ENCODE measurements at regions not wholly inside any gene's neighbourhood (a gene's known extent, or its start where the extent isn't known, plus 50 kb on each side); places are given as distances from the start of the nearest gene placed in this dataset.

DNA sequence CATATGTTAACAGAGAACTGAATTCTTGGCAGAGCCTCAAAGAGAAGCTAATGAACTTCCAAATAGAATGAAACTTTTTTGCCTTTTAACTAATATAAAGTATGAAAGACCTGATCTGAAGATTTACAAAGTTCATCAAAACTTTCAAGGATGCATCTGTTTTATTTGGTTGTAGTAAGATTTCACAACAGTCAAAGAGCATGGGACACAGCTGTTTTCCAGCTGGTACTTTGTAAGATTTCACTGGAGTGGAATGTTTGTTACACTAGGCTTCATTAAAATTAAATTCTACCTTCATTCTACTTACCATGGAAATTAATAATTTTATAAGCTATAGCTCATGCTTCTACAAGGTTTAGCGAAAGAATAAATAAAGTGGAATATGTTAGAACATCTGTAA is 351.2 kb downstream of the SLC6A15 start:
- no peak for TF ChIP-seq CTCF (IDR thresholded peaks at IDR 0.05)
- Histone ChIP-seq H3K27ac (no peak overlapping the region), H3K4me3 (no peak overlapping the region), H3K9me3 (no peaks in the 10 kb centered on the region), H3K36me3 (no peaks in the 10 kb centered on the region), H3K27me3 (no peaks in the 10 kb centered on the region), H3K4me1 (no peaks in the 10 kb centered on the region)
- intact Hi-C loops (cut with DNase I): no loop called here
- no peak for DNase-seq (ENCODE audit: low spot score in 2 of 2)

DNA sequence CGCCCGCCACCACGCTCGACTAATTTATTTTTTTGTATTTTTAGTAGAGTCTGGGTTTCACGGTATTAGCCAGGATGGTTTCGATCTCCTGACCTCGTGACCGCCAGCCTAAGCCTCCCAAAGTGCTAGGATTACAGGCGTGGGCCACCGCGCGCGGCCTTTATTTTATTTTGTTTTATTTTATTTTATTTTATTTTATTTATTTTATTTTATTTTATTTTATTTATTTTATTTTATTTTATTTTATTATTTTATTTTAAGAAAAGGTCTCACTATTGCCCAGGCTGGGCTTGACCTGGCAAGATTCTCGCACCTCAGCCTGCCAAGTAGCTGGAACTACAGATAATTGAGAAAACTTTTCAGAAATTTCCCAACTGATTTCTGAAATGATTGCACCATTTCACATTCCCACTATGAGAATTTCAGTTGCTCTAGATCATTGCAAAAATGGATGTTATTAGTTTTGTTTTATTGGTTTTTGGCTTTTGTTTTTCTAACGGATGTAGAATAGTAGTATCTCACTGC is 358.3 kb downstream of the SLC6A15 start:
- no peak for TF ChIP-seq CTCF (IDR thresholded peaks at IDR 0.05)
- DNase-seq (ENCODE audit: low spot score in 2 of 2): no peak
- H3K27me3 ChIP-seq: no peaks in the 10 kb centered on the region
- H3K4me1 ChIP-seq: no peaks in the 10 kb centered on the region
- intact Hi-C loops (cut with DNase I): no loop called here
- no peaks in the 10 kb centered on the region for H3K9me3 ChIP-seq
- no peak overlapping the region for H3K4me3 ChIP-seq
- no peak overlapping the region for H3K27ac ChIP-seq
- no peaks in the 10 kb centered on the region for H3K36me3 ChIP-seq

GRCh38 chr12:84553331-84554117 is 359.1 kb downstream of the SLC6A15 start:
- H3K4me1 ChIP-seq: no peaks in the 10 kb centered on the region
- no peaks in the 10 kb centered on the region for H3K36me3 ChIP-seq
- no peak for TF ChIP-seq CTCF (IDR thresholded peaks at IDR 0.05)
- no peak overlapping the region for H3K4me3 ChIP-seq
- DNase-seq (ENCODE audit: low spot score in 2 of 2): no peak
- intact Hi-C loops (cut with DNase I): no loop called here
- no peak overlapping the region for H3K27ac ChIP-seq
- H3K27me3 ChIP-seq: no peaks in the 10 kb centered on the region
- H3K9me3 ChIP-seq: no peaks in the 10 kb centered on the region

DNA sequence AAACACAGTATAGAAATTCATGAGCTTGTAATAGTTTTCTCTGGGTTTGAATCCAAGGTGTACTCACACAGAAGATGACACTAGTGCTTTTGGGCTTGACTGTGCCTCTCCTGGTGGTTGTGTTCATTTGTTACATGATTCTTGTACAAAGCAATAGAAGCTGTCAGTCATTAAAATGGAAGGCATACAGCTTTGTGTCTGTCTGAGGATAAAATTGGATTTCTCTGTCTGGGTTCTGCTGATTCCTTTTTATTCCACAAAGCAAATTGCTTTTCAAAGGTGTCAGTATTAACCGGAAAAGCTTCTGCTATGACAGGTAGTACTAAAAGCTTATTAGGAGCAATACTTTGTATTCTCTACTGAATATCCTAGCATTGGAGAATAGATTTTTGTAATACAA is 361.2 kb downstream of the SLC6A15 start:
- Histone ChIP-seq H3K9me3 (no peaks in the 10 kb centered on the region), H3K27me3 (no peaks in the 10 kb centered on the region), H3K27ac (no peak overlapping the region), H3K36me3 (no peaks in the 10 kb centered on the region), H3K4me1 (no peaks in the 10 kb centered on the region), H3K4me3 (no peak overlapping the region)
- TF ChIP-seq CTCF (IDR thresholded peaks at IDR 0.05): no peak
- intact Hi-C loops (cut with DNase I): no loop called here
- no peak for DNase-seq (ENCODE audit: low spot score in 2 of 2)

GRCh38 chr12:84550518-84550917 is 362.1 kb downstream of the SLC6A15 start:
- no peaks in the 10 kb centered on the region for H3K4me1 ChIP-seq
- intact Hi-C loops (cut with DNase I): no loop called here
- H3K36me3 ChIP-seq: no peaks in the 10 kb centered on the region
- no peak overlapping the region for H3K27ac ChIP-seq
- H3K4me3 ChIP-seq: no peak overlapping the region
- H3K27me3 ChIP-seq: no peaks in the 10 kb centered on the region
- no peak for TF ChIP-seq CTCF (IDR thresholded peaks at IDR 0.05)
- H3K9me3 ChIP-seq: no peaks in the 10 kb centered on the region
- DNase-seq (ENCODE audit: low spot score in 2 of 2): no peak

Measured in ascending aorta (tissue), 2 donors.